ENCODE measurements at regions not wholly inside any gene's neighbourhood (a gene's known extent, or its start where the extent isn't known, plus 50 kb on each side); places are given as distances from the start of the nearest gene placed in this dataset.

DNA sequence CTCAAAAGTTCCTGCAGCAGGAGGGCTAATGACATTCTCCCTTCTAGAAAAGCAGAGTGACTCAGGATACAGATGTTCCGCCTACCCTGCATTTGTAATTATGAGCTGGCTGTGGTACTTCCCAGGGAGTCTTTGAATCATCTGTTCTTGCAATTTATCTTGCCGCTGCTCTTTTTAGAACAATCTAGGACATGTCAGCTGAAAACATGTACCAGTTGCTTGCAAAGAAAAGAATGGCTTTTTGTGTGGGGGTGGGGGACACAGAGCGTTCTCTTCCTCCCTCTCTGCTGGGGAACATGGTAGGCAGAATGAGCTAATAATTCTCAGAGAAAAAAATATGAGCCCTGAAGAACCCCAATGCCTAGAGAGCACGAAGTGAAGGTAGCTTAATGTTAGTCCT is 51.7 kb upstream of the TUT7 start:
- ATAC-seq = peak; percentile 80
- TF ChIP-seq ESRRG (CRISPR knock-in tag; IDR thresholded peaks at IDR 0.05) (no peak), ARNTL (CRISPR knock-in tag; IDR thresholded peaks at IDR 0.05; ENCODE audit: borderline replicate concordance, low read depth) (no peak), CSDC2 (CRISPR knock-in tag; IDR thresholded peaks at IDR 0.05) (no peak), CREB5 (CRISPR knock-in tag; IDR thresholded peaks at IDR 0.05; ENCODE audit: low read depth) (no peak), ISL1 (CRISPR knock-in tag; IDR thresholded peaks at IDR 0.05) (no peak), BACH2 (CRISPR knock-in tag; IDR thresholded peaks at IDR 0.05; ENCODE audit: borderline replicate concordance) (no peak), RARB (CRISPR knock-in tag; IDR thresholded peaks at IDR 0.05) (no peak), ZNF8 (CRISPR knock-in tag; IDR thresholded peaks at IDR 0.05) (no peak), GLIS3 (CRISPR knock-in tag; IDR thresholded peaks at IDR 0.05) (no peak), ZNF565 (CRISPR knock-in tag; conservative IDR thresholded peaks at IDR 0.05; ENCODE audit: low read depth) (no peak), PATZ1 (CRISPR knock-in tag; IDR thresholded peaks at IDR 0.05; ENCODE audit: borderline replicate concordance) (no peak), OSR1 (CRISPR knock-in tag; IDR thresholded peaks at IDR 0.05) (no peak), SNAI2 (CRISPR knock-in tag; IDR thresholded peaks at IDR 0.05) (no peak), ZFP30 (CRISPR knock-in tag; IDR thresholded peaks at IDR 0.05) (no peak), TCF4 (CRISPR knock-in tag; IDR thresholded peaks at IDR 0.05; ENCODE audit: borderline replicate concordance) (no peak), CSRNP3 (CRISPR knock-in tag; IDR thresholded peaks at IDR 0.05) (no peak), PPARA (CRISPR knock-in tag; IDR thresholded peaks at IDR 0.05; ENCODE audit: borderline replicate concordance) (no peak), TSHZ2 (CRISPR knock-in tag; IDR thresholded peaks at IDR 0.05) (no peak), ZFP3 (CRISPR knock-in tag; IDR thresholded peaks at IDR 0.05) (no peak)
- TF ChIP-seq, protein P1, sequence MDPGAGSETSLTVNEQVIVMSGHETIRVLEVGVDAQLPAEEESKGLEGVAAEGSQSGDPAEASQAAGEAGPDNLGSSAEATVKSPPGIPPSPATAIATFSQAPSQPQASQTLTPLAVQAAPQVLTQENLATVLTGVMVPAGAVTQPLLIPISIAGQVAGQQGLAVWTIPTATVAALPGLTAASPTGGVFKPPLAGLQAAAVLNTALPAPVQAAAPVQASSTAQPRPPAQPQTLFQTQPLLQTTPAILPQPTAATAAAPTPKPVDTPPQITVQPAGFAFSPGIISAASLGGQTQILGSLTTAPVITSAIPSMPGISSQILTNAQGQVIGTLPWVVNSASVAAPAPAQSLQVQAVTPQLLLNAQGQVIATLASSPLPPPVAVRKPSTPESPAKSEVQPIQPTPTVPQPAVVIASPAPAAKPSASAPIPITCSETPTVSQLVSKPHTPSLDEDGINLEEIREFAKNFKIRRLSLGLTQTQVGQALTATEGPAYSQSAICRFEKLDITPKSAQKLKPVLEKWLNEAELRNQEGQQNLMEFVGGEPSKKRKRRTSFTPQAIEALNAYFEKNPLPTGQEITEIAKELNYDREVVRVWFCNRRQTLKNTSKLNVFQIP (CRISPR knock-in tag; IDR thresholded peaks at IDR 0.05; ENCODE audit: borderline replicate concordance, low read depth) = no peak

DNA sequence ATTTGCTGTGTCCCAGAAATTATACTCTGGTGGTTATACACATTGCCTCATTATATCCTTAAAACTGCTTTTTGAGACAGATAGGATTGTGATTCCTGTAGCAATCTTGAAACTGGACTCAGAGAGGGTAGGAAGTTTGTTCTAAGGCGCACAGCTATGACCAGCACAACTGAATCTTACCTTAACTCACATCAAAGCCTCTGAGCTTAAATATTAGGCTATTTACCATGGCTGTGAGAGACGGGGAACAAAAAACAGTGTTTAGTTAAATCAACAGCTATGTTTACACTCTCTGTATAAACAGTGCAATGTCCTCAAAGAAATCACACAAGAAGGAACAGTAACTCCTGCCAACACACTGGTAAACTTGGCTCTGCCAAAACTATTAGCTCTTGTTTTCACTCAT is 50.9 kb upstream of the TUT7 start:
- no peak for ATAC-seq
- no peak for TF ChIP-seq CSDC2 (CRISPR knock-in tag; IDR thresholded peaks at IDR 0.05)
- no peak for TF ChIP-seq ARNTL (CRISPR knock-in tag; IDR thresholded peaks at IDR 0.05; ENCODE audit: borderline replicate concordance, low read depth)
- no peak for TF ChIP-seq ISL1 (CRISPR knock-in tag; IDR thresholded peaks at IDR 0.05)
- TF ChIP-seq CSRNP3 (CRISPR knock-in tag; IDR thresholded peaks at IDR 0.05) = no peak
- no peak for TF ChIP-seq ZFP30 (CRISPR knock-in tag; IDR thresholded peaks at IDR 0.05)
- TF ChIP-seq ZNF70 (CRISPR knock-in tag; IDR thresholded peaks at IDR 0.05) = no peak
- TF ChIP-seq ZNF565 (CRISPR knock-in tag; conservative IDR thresholded peaks at IDR 0.05; ENCODE audit: low read depth) = no peak
- TF ChIP-seq TSHZ2 (CRISPR knock-in tag; IDR thresholded peaks at IDR 0.05) = no peak
- no peak for TF ChIP-seq GLIS3 (CRISPR knock-in tag; IDR thresholded peaks at IDR 0.05)
- no peak for TF ChIP-seq TOX (CRISPR knock-in tag; IDR thresholded peaks at IDR 0.05; ENCODE audit: borderline replicate concordance)
- no peak for TF ChIP-seq PATZ1 (CRISPR knock-in tag; IDR thresholded peaks at IDR 0.05; ENCODE audit: borderline replicate concordance)
- no peak for TF ChIP-seq ZFP3 (CRISPR knock-in tag; IDR thresholded peaks at IDR 0.05)
